GM21723 (cell line): ENCODE measurements at regions not wholly inside any gene's neighbourhood (a gene's known extent, or its start where the extent isn't known, plus 50 kb on each side); places are given as distances from the start of the nearest gene placed in this dataset.

Source experiments
- ATAC-seq: cut with Tn5 transposase; IDR thresholded peaks from one replicate; pipeline ENCODE4 v1.9.1; 2021; ENCODE audit warnings: mild to moderate bottlenecking, moderate library complexity; ENCODE audit not compliant: unreplicated experiment

DNA sequence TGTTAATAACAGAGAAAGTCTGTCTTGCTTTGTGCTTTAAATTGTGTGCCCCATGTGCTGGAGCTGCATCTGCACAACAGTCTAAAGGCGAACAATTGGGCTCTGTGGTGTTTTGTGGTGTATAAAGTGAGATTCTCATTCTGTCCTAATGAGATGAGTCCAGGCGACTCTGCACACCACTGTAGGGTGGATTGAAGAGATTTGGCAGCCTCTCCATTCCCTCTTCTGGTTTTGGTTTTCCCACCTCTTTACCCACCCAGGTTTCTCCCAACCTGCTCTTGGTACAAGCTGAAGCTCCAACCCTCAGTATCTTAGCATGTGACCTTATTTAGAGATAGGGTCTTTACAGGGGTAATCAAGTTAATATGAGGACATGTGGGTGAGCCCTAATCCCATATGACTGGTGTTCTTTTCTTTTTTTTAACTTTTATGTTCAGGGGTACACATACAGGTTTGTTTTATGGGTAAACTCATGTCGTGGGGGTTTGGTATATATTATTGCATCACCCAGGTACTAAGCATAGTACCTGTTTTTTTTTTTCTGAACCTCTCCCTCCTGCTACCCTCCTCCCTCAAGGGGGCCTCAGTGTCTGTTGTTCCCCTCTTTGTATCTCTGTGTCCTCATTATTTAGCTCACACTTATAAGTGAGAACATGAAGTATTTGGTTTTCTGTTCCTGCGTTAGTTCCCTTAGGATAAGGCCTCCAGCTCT, 217.6 kb upstream of the DTNBP1 start:
- no peak for ATAC-seq

DNA sequence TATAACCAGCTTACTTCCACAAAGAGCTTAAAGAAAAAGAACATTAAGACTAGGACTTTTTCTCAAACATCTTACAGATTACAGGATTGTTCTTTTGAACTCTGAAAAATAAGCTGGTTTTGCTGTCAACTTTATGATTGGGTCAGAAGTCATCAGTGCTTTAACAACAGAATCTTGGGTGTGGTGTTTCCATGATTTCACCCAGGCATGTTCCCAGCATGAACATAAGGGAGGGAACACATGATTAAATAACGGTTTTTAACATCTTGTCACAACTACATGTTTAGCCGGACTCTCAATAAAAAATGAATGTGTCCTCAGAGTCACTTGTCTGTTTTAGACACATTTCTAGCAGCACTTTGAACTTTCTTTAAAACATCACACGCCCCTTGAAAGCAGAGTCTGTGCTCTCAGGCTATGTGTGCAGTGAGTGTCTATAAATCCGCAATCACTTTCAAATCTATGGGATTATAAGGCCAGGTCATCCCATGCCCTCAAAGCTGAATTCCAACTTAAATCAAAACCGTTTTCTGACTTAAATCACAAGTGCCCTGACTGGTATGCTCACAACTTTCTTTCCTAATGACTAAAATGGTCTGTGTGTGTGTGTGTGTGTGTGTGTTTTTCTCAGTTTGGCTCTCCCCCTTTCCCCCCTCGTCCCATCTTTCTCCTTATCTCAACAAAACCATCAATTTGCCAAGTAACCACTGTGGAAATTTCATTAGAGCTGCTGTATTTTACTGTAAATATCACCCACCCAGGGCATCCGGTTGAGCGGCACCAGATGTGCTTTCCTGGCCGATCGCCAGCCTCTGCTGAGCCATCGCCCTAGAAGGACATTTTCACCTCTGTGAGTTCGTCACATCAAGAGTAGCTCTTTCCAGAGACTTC, 216.8 kb upstream of the DTNBP1 start:
- ATAC-seq, result peak; percentile 78

DNA sequence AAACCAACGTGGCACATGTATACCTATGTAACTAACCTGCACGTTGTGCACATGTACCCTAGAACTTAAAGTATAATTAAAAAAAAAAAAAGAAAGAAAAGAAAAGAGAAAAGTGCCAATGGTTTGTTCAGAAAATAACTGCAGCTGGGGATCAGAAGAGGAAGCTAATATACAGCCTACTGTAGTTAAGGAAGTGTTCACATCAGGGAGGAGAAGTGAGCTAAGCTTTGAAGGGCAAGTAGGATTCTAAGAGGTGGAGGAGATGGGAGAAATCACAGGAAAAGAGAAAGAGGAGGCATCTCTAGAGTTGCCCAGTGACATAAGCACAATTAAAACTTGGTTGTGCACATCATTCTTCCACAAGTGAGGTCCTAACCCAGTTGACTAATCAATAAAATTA, 214.4 kb upstream of the DTNBP1 start:
- ATAC-seq, result no peak

DNA sequence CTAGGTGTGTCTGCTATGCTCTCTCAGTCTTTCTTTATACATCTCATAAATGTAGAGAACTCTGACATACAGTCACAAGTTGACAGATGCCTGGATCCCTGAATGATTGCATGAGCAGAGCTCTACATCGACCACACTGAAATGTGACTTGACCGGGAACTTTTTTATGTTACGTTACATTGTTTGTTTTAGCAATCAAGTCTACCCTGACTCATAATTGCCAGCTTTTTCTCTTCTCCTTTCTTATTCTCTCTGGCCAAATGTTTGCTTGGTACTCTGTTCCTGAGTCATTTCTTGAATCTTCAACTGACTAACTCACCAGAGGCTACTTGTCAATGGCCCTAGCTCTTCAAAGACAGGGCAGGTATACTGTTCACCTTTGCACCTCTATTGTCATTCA, 213.6 kb upstream of the DTNBP1 start:
- ATAC-seq, result peak; percentile 63

- ATAC-seq, result no peak
Measured at GRCh38 chr6:15875797-15876196, 213.0 kb upstream of the DTNBP1 start.

DNA sequence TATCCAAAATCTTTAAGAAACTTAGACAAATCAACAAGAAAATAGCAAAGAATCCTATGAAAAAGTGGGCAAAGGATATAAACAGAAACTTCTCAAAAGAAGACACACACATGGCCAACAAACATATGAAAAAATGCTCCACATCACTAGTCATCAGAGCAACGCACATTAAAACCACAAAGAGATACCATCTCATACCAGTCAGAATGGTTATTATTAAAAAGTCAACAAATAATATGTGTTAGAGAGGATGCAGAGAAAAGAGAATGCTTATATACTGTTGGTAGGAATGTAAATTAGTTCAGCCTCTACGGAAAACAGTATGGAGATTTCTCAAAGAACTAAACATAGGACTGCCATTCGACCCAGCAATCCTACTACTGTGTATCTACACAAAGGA, 212.0 kb upstream of the DTNBP1 start:
- ATAC-seq, result no peak

DNA sequence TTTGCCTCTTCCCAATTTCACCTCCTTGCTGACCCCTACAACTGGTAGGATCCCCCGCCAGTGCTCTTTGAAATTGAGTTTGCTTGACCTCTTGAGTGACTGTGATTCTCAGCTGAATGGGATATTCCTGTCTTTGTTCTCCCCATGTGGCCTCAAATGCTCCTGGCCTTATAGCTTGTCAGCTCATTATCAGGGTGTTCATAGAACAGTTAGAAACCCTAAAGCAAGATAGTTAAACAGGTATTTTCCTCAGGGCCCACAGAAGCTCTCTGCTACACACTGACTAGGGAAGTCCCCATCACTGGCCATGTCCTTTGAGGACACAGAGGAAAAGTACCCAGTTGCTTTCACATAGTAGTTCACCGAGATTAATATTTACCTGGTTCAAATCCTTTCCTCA, 211.5 kb upstream of the DTNBP1 start:
- no peak for ATAC-seq

DNA sequence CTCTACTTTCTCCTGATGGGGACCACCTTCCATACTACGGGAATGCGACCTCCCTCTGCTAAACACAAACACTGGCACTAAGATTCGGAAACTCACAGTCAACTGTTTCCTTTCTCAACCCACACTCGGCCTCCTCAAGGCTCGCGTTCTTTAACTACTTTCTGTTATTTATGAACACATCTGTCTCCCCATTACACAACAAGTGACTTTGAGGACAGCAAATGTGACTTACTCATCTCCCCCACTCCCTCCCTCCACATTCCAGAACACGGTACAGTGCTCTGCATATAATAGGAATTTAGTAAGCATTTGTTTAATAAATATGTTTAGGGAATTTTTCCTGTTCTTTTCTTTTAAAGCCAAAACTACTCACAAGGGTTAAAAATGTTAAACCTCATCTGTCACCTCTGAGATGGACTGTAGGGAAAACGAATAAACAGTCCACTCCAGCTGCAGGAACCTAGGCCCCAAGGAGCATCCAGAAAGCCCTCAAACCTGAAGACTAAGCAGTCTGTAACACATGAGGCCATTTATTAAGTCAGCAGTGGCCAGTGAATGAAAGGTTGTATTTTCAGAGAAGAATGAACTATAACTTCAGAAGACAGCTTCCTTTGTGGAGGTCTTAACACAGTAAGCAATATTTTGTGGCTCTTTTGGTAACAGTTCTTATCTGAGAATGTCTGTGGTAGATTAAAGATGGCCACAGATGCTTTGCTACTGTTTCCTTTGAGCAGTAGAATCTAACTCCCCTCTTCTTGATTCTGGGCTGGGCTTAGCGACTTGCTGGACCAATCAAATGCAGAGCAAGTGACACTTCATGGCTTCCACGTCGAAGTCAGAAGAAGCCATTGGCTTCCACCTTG, 209.6 kb upstream of the DTNBP1 start:
- ATAC-seq, result no peak

- no peak for ATAC-seq
Measured at GRCh38 chr6:15871276-15871675, 208.4 kb upstream of the DTNBP1 start.

- no peak for ATAC-seq
Measured at GRCh38 chr6:15870333-15871043, 207.7 kb upstream of the DTNBP1 start.

DNA sequence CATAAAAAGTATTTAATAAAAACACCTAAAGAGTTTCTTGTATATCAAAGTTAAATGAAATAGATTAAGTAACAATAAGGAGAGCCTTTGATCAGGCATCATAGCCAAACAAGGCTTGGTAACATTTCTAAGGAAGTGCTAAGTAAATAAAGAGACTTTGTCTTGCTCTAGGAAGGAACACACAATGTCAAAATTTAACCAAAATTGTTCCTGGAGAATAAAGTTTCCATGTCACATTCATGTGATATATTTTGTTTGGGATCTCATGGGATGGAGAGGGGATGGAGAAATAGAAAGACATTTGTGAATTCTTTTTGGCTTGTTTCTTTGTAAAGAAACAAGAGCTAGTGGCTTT, 201.9 kb upstream of the DTNBP1 start:
- ATAC-seq, result no peak

- ATAC-seq, result no peak
Measured at GRCh38 chr6:15864038-15864707, 201.3 kb upstream of the DTNBP1 start.

- ATAC-seq, result no peak
Measured at GRCh38 chr6:15862810-15863209, 200.0 kb upstream of the DTNBP1 start.

- no peak for ATAC-seq
Measured at GRCh38 chr6:15861486-15861885, 198.7 kb upstream of the DTNBP1 start.

DNA sequence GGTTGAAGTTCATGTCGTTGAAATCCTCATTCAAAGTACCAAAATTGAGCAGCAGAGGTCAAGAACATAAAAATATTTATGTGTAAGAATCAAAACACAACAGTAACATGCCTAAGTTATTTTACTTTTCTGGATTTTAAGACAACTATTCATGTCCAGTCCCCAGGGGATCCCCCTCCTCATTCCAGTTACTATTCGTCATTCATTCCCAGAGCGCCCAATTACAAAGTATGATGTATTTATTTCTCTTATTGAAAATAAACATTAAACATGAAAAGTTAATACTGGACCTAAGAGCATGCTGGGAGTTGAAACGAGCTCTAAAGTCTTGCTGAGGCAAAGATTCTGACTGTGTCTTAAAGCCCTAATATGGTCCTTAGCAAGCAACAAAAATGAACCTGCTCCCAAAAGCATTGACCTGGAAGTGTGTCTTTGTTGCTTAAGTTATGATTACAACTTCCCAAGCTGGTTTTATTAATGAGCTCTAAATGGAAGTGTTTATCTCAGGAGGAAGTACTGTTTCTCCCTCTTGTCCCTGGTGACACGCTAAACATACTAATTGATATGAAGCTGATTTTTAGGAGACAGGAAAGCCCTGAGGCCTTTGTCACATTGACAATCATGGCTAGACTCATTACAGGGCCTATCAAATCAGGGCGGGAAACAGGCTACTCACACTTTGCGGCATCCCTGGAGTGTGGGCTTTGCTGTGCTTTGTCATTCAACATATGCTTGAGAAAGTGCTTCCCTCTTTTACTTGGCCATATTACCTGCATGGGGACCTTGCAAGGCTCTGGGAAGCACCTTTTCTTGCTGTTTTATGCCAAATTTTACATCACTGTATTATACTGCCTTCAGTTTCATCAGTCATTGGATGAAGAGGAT, 192.2 kb upstream of the DTNBP1 start:
- no peak for ATAC-seq

DNA sequence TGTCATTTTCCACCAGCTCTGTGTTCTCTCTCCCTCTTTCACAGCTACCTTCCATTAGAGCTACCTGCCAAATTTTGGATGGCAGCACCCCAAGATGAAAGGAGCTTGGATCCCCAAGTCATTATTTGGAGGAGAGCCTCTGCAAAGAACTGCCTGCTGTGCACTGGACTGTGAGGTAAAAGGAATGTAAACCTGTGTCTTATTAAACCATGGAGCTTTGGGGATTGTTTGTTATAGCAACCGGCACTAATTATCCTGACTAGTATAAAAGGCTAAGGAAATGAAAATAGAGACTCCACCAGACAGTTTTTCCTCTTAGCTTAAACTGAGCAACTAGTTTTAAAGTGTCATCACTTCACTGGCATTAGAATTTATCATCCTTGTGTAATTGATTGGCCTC, 191.6 kb upstream of the DTNBP1 start:
- no peak for ATAC-seq

DNA sequence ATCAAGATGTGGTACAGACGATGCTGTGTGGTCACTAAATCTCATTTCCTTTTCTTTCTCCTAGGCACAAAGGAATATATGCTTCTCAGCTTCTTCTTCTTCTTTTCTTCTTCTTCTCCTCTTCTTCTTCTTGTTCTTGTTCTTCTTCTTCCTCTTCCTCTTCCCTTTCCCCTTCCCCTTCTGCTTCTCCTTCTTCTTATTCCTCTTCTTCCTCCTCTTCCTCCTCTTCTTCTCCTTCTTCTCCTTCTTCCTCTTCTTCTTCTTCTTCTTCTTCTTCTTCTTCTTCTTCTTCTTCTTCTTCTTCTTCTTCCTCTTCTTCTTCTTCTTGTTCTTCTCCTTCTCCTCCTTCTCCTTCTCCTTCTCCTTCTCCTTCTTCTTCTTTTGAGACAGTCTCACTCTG, 190.4 kb upstream of the DTNBP1 start:
- ATAC-seq, result no peak

DNA sequence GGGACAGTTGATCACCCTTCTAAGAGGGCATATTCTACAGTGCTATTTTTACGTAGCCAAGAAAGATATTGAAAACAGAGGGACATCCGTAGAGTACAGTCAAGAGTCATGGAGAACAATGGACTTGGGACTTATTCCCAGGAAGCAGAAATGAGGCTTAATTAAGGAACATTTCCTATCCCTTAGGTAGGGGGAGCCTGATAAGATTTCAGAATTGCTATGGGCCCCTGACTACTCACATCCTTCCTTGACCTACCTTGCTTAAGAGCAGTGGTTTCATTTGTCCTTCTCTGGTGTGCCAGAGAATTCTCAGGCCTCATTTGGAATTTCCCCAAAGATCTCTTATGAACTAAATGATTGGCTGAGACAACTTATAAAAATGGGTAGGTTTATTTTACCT, 189.5 kb upstream of the DTNBP1 start:
- no peak for ATAC-seq

GRCh38 chr6:15849395-15849794, 186.6 kb upstream of the DTNBP1 start:
- ATAC-seq, result no peak
